ENCODE measurements at regions not wholly inside any gene's neighbourhood (a gene's known extent, or its start where the extent isn't known, plus 50 kb on each side); places are given as distances from the start of the nearest gene placed in this dataset.

- no peak for DNase-seq
Measured at GRCh38 chr7:109963741-109964140, 1127.2 kb upstream of the LRRN3 start.

- no peak for DNase-seq
Measured at GRCh38 chr7:109964780-109965179, 1126.1 kb upstream of the LRRN3 start.

GRCh38 chr7:109967406-109967805 lies 1123.5 kb upstream of the LRRN3 start:
- DNase-seq: no peak

- no peak for DNase-seq
Measured at GRCh38 chr7:109983618-109984017, 1107.3 kb upstream of the LRRN3 start.

GRCh38 chr7:109984729-109985128 lies 1106.2 kb upstream of the LRRN3 start:
- no peak for DNase-seq

GRCh38 chr7:109986701-109987100 lies 1104.2 kb upstream of the LRRN3 start:
- no peak for DNase-seq

GRCh38 chr7:109996411-109996810 lies 1094.5 kb upstream of the LRRN3 start:
- no peak for DNase-seq

- no peak for DNase-seq
Measured at GRCh38 chr7:109996927-109997326, 1094.0 kb upstream of the LRRN3 start.

- no peak for DNase-seq
Measured at GRCh38 chr7:109997837-109998236, 1093.1 kb upstream of the LRRN3 start.

- no peak for DNase-seq
Measured at GRCh38 chr7:110001254-110001938, 1089.5 kb upstream of the LRRN3 start.

- no peak for DNase-seq
Measured at GRCh38 chr7:110003827-110004226, 1087.1 kb upstream of the LRRN3 start.

- DNase-seq: no peak
Measured at GRCh38 chr7:110007320-110008063, 1083.4 kb upstream of the LRRN3 start.

GRCh38 chr7:110010359-110010758 lies 1080.6 kb upstream of the LRRN3 start:
- no peak for DNase-seq

GRCh38 chr7:110017405-110017804 lies 1073.5 kb upstream of the LRRN3 start:
- no peak for DNase-seq

GRCh38 chr7:110027385-110027784 lies 1063.5 kb upstream of the LRRN3 start:
- no peak for DNase-seq

GRCh38 chr7:110043519-110043918 lies 1047.4 kb upstream of the LRRN3 start:
- no peak for DNase-seq

GRCh38 chr7:110050785-110051184 lies 1040.1 kb upstream of the LRRN3 start:
- DNase-seq: no peak

GRCh38 chr7:110051372-110051771 lies 1039.6 kb upstream of the LRRN3 start:
- DNase-seq: no peak

- DNase-seq: no peak
Measured at GRCh38 chr7:110056331-110056730, 1034.6 kb upstream of the LRRN3 start.

GRCh38 chr7:110058401-110058800 lies 1032.5 kb upstream of the LRRN3 start:
- no peak for DNase-seq

- DNase-seq: no peak
Measured at GRCh38 chr7:110061387-110061786, 1029.5 kb upstream of the LRRN3 start.

GRCh38 chr7:110065121-110065520 lies 1025.8 kb upstream of the LRRN3 start:
- no peak for DNase-seq

GRCh38 chr7:110066843-110067242 lies 1024.1 kb upstream of the LRRN3 start:
- DNase-seq: no peak

GRCh38 chr7:110071192-110071591 lies 1019.7 kb upstream of the LRRN3 start:
- no peak for DNase-seq

- DNase-seq: no peak
Measured at GRCh38 chr7:110075450-110075849, 1015.5 kb upstream of the LRRN3 start.
